ENCODE measurements at regions not wholly inside any gene's neighbourhood (a gene's known extent, or its start where the extent isn't known, plus 50 kb on each side); places are given as distances from the start of the nearest gene placed in this dataset.

- Histone ChIP-seq H2AFZ (ENCODE audit: insufficient read depth, low read depth, low read length, poor library complexity, severe bottlenecking) (no peak overlapping the region), H3K9me3 (replicated peaks in 1 of 2; ENCODE audit: control insufficient read depth in 1 of 2, insufficient read depth in 1 of 2, low read length in 2 of 2) (no peaks in the 10 kb centered on the region), H3K9ac (ENCODE audit: insufficient read depth, low read length, poor library complexity, severe bottlenecking) (no peak overlapping the region), H3K79me2 (ENCODE audit: insufficient read depth, low read length) (no peaks in the 10 kb centered on the region), H3K4me1 (ENCODE audit: control insufficient read depth in 1 of 2, insufficient read depth in 2 of 2, low read length in 2 of 2) (no peaks in the 10 kb centered on the region), H3K36me3 (replicated peaks in 1 of 2; ENCODE audit: control insufficient read depth in 1 of 2, insufficient read depth in 2 of 2, low read length in 2 of 2) (no peaks in the 10 kb centered on the region), H3K27ac (ENCODE audit: low read depth in 1 of 2, low read length in 2 of 2) (no peak overlapping the region), H3K4me3 (replicated peaks in 1 of 3; ENCODE audit: low read depth in 2 of 3, low read length in 3 of 3) (no peak overlapping the region), H3K27me3 (ENCODE audit: control insufficient read depth in 2 of 2, insufficient read depth in 2 of 2, low read length in 2 of 2) (no peaks in the 10 kb centered on the region), H4K20me1 (ENCODE audit: insufficient read depth, low read length) (no peaks in the 10 kb centered on the region), H3K4me2 (replicated peaks; ENCODE audit: extremely low read depth, low read length, poor library complexity, severe bottlenecking) (no peak overlapping the region)
- intact Hi-C loops (cut with micrococcal nuclease): no loop called here
- Mint-ChIP-seq H3K4me3 (no peak overlapping the region), H3K36me3 (no peaks in the 10 kb centered on the region), H3K27ac (no peak overlapping the region), H3K9me3 (peaks cover 0 to 7% (median 0%) of the 10 kb centered on the region in 7 donors), H3K27me3 (ENCODE audit: low read depth in 3 of 3) (no peaks in the 10 kb centered on the region), H3K4me1 (no peaks in the 10 kb centered on the region)
- no peak for TF ChIP-seq CTCF (IDR thresholded peaks at IDR 0.05)
- no peak for DNase-seq
- 80% methylated on average over 1 of the region's 4 CpGs for WGBS (ENCODE audit: insufficient coverage)
Measured at GRCh38 chr1:60402816-60403215, 329.2 kb upstream of the C1orf87 start.

- no peak for DNase-seq
- Histone ChIP-seq H3K4me3 (replicated peaks in 1 of 3; ENCODE audit: low read depth in 2 of 3, low read length in 3 of 3) (no peak overlapping the region), H3K27ac (ENCODE audit: low read depth in 1 of 2, low read length in 2 of 2) (no peak overlapping the region), H3K9me3 (replicated peaks in 1 of 2; ENCODE audit: control insufficient read depth in 1 of 2, insufficient read depth in 1 of 2, low read length in 2 of 2) (no peaks in the 10 kb centered on the region), H3K27me3 (ENCODE audit: control insufficient read depth in 2 of 2, insufficient read depth in 2 of 2, low read length in 2 of 2) (no peaks in the 10 kb centered on the region), H3K4me1 (ENCODE audit: control insufficient read depth in 1 of 2, insufficient read depth in 2 of 2, low read length in 2 of 2) (no peaks in the 10 kb centered on the region), H2AFZ (ENCODE audit: insufficient read depth, low read depth, low read length, poor library complexity, severe bottlenecking) (no peak overlapping the region), H3K79me2 (ENCODE audit: insufficient read depth, low read length) (no peaks in the 10 kb centered on the region), H3K9ac (ENCODE audit: insufficient read depth, low read length, poor library complexity, severe bottlenecking) (no peak overlapping the region), H3K4me2 (replicated peaks; ENCODE audit: extremely low read depth, low read length, poor library complexity, severe bottlenecking) (no peak overlapping the region), H3K36me3 (replicated peaks in 1 of 2; ENCODE audit: control insufficient read depth in 1 of 2, insufficient read depth in 2 of 2, low read length in 2 of 2) (no peaks in the 10 kb centered on the region), H4K20me1 (ENCODE audit: insufficient read depth, low read length) (no peaks in the 10 kb centered on the region)
- no peak overlapping the region for H3K4me3 Mint-ChIP-seq
- H3K27ac Mint-ChIP-seq: no peak overlapping the region
- 100% methylated on average over 1 of the region's 3 CpGs for WGBS (ENCODE audit: insufficient coverage)
- no peaks in the 10 kb centered on the region for H3K36me3 Mint-ChIP-seq
- H3K4me1 Mint-ChIP-seq: no peaks in the 10 kb centered on the region
- no peaks in the 10 kb centered on the region for H3K27me3 Mint-ChIP-seq (ENCODE audit: low read depth in 3 of 3)
- intact Hi-C loops (cut with micrococcal nuclease): no loop called here
- no peak for TF ChIP-seq CTCF (IDR thresholded peaks at IDR 0.05)
- H3K9me3 Mint-ChIP-seq: peaks cover 0 to 7% (median 0%) of the 10 kb centered on the region in 7 donors
Measured at GRCh38 chr1:60402216-60402615, 328.6 kb upstream of the C1orf87 start.
